Endothelial cell of umbilical vein (primary cell): ENCODE measurements at regions not wholly inside any gene's neighbourhood (a gene's known extent, or its start where the extent isn't known, plus 50 kb on each side); places are given as distances from the start of the nearest gene placed in this dataset.

Experiments
- BruUV-seq: library from RNA; stranded (reverse); fragments of 400-500 nt; replicated peaks from 2 replicates; lab custom pipeline; 2021; lab: Mats Ljungman, UMichigan
- CTCF ChIA-PET: fragments of 300-600, 350-600 bp; sonication (Branson Sonifier 250); formaldehyde crosslinking; loops from one replicate; lab custom pipeline; 2021; ENCODE audit warnings: antibody characterized with exemption, inconsistent platforms; lab: Charles Lee
- POLR2A ChIA-PET: fragments of 300-600, 350-600 bp; sonication (Branson Sonifier 250); formaldehyde crosslinking; loops from one replicate; lab custom pipeline; 2021; ENCODE audit warnings: antibody characterized with exemption, inconsistent platforms; lab: Charles Lee
- DNase-seq: peaks from one replicate; pipeline ENCODE4 v3.0.0-alpha.2; 2011; ENCODE audit warnings: low read depth, low spot score
- FAIRE-seq: peaks from 2 replicates; lab custom pipeline; 2011; peaks lifted over from hg19 to GRCh38; lab: Jason Lieb, UNC
- H2AFZ ChIP-seq: 2 replicates; pipeline ENCODE4 v1.6.0; 2012; ENCODE audit warnings: low read depth, low read length, control low read depth, inconsistent platforms
- H3K27ac ChIP-seq: 2 replicates; pipeline ENCODE4 v1.5.1; 2011; ENCODE audit warnings: low read depth, mild to moderate bottlenecking, control low read depth, low read length, moderate library complexity; ENCODE audit not compliant: insufficient read depth
- H3K27me3 ChIP-seq, 2 experiments: 2 replicates each; pipeline versions ENCODE4 v1.6.0 to v1.6.1; 2011; ENCODE audit warnings: low read length in 2 of 2, mixed read lengths in 1 of 2; ENCODE audit not compliant: control insufficient read depth in 2 of 2, insufficient read depth in 2 of 2
- H3K36me3 ChIP-seq, 2 experiments: 2 replicates in 1 of 2; 3 replicates in 1 of 2; pipeline ENCODE4 v1.5.1; 2011; ENCODE audit warnings: low read length in 2 of 2, mild to moderate bottlenecking in 1 of 2, moderate library complexity in 1 of 2; ENCODE audit not compliant: control insufficient read depth in 2 of 2, insufficient read depth in 2 of 2; ENCODE audit errors: extremely low read depth in 1 of 2
- H3K4me1 ChIP-seq: 3 replicates; pipeline ENCODE4 v1.5.1; 2011; ENCODE audit warnings: mild to moderate bottlenecking, low read length; ENCODE audit not compliant: control insufficient read depth, insufficient read depth; ENCODE audit errors: extremely low read depth
- H3K4me2 ChIP-seq: 2 replicates; pipeline ENCODE4 v1.6.1; 2011; ENCODE audit warnings: low read length, control low read depth, mixed read lengths; ENCODE audit not compliant: insufficient read depth
- H3K4me3 ChIP-seq, 3 experiments: fragments of 200-600 bp in 1 of 3; sonication (generic), shearing (Covaris generic) in 1 of 3; replicated peaks in 1 of 3; 2 replicates each; pipeline ENCODE4 v1.5.1; 2011 to 2016; ENCODE audit warnings: control low read depth in 3 of 3, low read length in 3 of 3, mild to moderate bottlenecking in 2 of 3, inconsistent platforms in 1 of 3, low read depth in 1 of 3, moderate library complexity in 1 of 3; ENCODE audit not compliant: insufficient read depth in 1 of 3
- H3K79me2 ChIP-seq: 2 replicates; pipeline ENCODE4 v1.6.0; 2012; ENCODE audit warnings: low read length, inconsistent platforms; ENCODE audit not compliant: control insufficient read depth, insufficient read depth
- H3K9ac ChIP-seq: replicated peaks from 2 replicates; pipeline ENCODE3; 2011; ENCODE audit warnings: low read length, control low read depth; ENCODE audit not compliant: insufficient read depth; ENCODE audit errors: extremely low read depth
- H3K9me1 ChIP-seq: replicated peaks from 3 replicates; pipeline ENCODE4 v1.6.0; 2011; ENCODE audit warnings: mild to moderate bottlenecking, low read length; ENCODE audit not compliant: control insufficient read depth, insufficient read depth; ENCODE audit errors: extremely low read depth
- H3K9me3 ChIP-seq: replicated peaks from 2 replicates; pipeline ENCODE4 v1.5.1; 2012; ENCODE audit warnings: low read length, inconsistent platforms; ENCODE audit not compliant: control insufficient read depth, insufficient read depth
- H4K20me1 ChIP-seq: replicated peaks from 2 replicates; pipeline ENCODE3; 2011; ENCODE audit warnings: mild to moderate bottlenecking, low read length; ENCODE audit not compliant: control insufficient read depth, insufficient read depth; ENCODE audit errors: extremely low read depth
- CTCF ChIP-seq, 2 donors: IDR thresholded peaks; 1 replicate in 1 of 2; 2 replicates in 1 of 2; pipeline ENCODE4 v1.5.1; 2011; ENCODE audit warnings: low read length in 2 of 2, mild to moderate bottlenecking in 2 of 2, moderate library complexity in 2 of 2, control low read depth in 1 of 2, inconsistent platforms in 1 of 2, low read depth in 1 of 2; ENCODE audit not compliant: insufficient read depth in 1 of 2; ENCODE audit errors: extremely low read depth in 1 of 2
- EZH2 ChIP-seq: IDR thresholded peaks from 2 replicates; pipeline ENCODE4 v1.6.1; 2012; ENCODE audit warnings: borderline replicate concordance, low read depth, mild to moderate bottlenecking, moderate library complexity, low read length, inconsistent platforms; ENCODE audit not compliant: severe bottlenecking
- FOS ChIP-seq: IDR thresholded peaks from 2 replicates; pipeline ENCODE4 v1.6.1; 2011; ENCODE audit warnings: mild to moderate bottlenecking, low read length, moderate library complexity, borderline replicate concordance; ENCODE audit not compliant: insufficient read depth
- GATA2 ChIP-seq: IDR thresholded peaks from 2 replicates; pipeline ENCODE4 v1.7.0; 2011; ENCODE audit warnings: low read depth, mild to moderate bottlenecking, moderate library complexity, mixed read lengths, low read length; ENCODE audit not compliant: insufficient read length, insufficient read depth
- JUN ChIP-seq: IDR thresholded peaks from 2 replicates; pipeline ENCODE4 v1.6.1; 2011; ENCODE audit warnings: borderline replicate concordance, low read depth; ENCODE audit not compliant: insufficient read length, insufficient read depth
- MAX ChIP-seq: IDR thresholded peaks from 2 replicates; pipeline ENCODE4 v1.6.1; 2011; ENCODE audit not compliant: insufficient read depth, insufficient read length
- MYC ChIP-seq: IDR thresholded peaks from one replicate; pipeline ENCODE4 v1.6.1; 2011; ENCODE audit warnings: mild to moderate bottlenecking, low read depth, low read length
- POLR2A ChIP-seq: IDR thresholded peaks from 2 replicates; pipeline ENCODE4 v1.6.1; 2012; ENCODE audit warnings: low read depth, mild to moderate bottlenecking, control low read depth, low read length
- POLR2AphosphoS5 ChIP-seq: IDR thresholded peaks from 2 replicates; pipeline ENCODE4 v1.6.1; 2012; ENCODE audit warnings: low read depth, mild to moderate bottlenecking, control low read depth, low read length, moderate library complexity; ENCODE audit not compliant: insufficient read depth
- dilution Hi-C: fragments of 300-500 bp; cut with MboI; formaldehyde crosslinking; loops from one replicate; pipeline ENCODE4 v1.15.0; 2019; ENCODE audit warnings: low sequenced_read_pairs; ENCODE audit not compliant: extremely low pct_ligation_motif_present
- intact Hi-C: fragments of 100-400 bp; cut with micrococcal nuclease; formaldehyde crosslinking; loops from one replicate; pipeline ENCODE4 v1.10.0; 2022

GRCh38 chr7:84281518-84281917 lies 86.9 kb upstream of the SEMA3A start:
- TF ChIP-seq CTCF (IDR thresholded peaks at IDR 0.05; ENCODE audit: extremely low read depth in 1 of 2, insufficient read depth in 1 of 2, low read depth in 1 of 2, low read length in 2 of 2) = no peak
- no peak for TF ChIP-seq EZH2
- no peak for TF ChIP-seq MAX
- no peak for TF ChIP-seq GATA2
- no peak for TF ChIP-seq POLR2A
- no peak for TF ChIP-seq FOS
- no peak for TF ChIP-seq JUN
- TF ChIP-seq POLR2AphosphoS5 = no peak
- TF ChIP-seq MYC = no peak
- Histone ChIP-seq H3K36me3 (no peaks in the 10 kb centered on the region), H3K79me2 (no peaks in the 10 kb centered on the region), H3K27ac (no peak overlapping the region), H3K9me1 (no peaks in the 10 kb centered on the region), H3K27me3 (no peaks in the 10 kb centered on the region), H4K20me1 (no peaks in the 10 kb centered on the region), H2AFZ (no peak overlapping the region), H3K4me3 (no peak overlapping the region), H3K9me3 (no peaks in the 10 kb centered on the region), H3K4me1 (no peaks in the 10 kb centered on the region), H3K4me2 (no peak overlapping the region), H3K9ac (no peak overlapping the region)
- no peak for FAIRE-seq
- no peak for DNase-seq
- CTCF ChIA-PET = interaction anchor here (0.8 kb wide), 1 partner anchor 174 kb away, joined by 3 read pairs; no protein-coding TSS in a partner anchor
- BruUV-seq = no TSS peak
- POLR2A ChIA-PET = no interaction called here
- dilution Hi-C loops = no loop called here
- intact Hi-C loops = no loop called here
